GM13976 (cell line): ENCODE measurements at regions not wholly inside any gene's neighbourhood (a gene's known extent, or its start where the extent isn't known, plus 50 kb on each side); places are given as distances from the start of the nearest gene placed in this dataset.

ENCODE experiments used
- DNase-seq: peaks from one replicate; pipeline ENCODE4 v3.0.0; 2012; ENCODE audit warnings: low spot score
- CTCF ChIP-seq: IDR thresholded peaks from 2 replicates; pipeline ENCODE4 v1.5.1; 2012; ENCODE audit warnings: borderline replicate concordance, mild to moderate bottlenecking; ENCODE audit not compliant: insufficient read depth; ENCODE audit errors: extremely low read depth, missing control alignments, control extremely low read depth
- in situ Hi-C: fragments of 300-500 bp; cut with MboI; formaldehyde crosslinking; loops from one replicate; pipeline ENCODE4 v1.12.0; 2022; ENCODE audit warnings: low sequenced_read_pairs, mixed read lengths, inconsistent platforms; ENCODE audit not compliant: unreplicated experiment

GRCh38 chr11:112769584-112769983 is 191.6 kb upstream of the NCAM1 start:
- in situ Hi-C loops, result no loop called here
- DNase-seq, result no peak
- TF ChIP-seq CTCF, result no peak

GRCh38 chr11:112770033-112770432 is 191.2 kb upstream of the NCAM1 start:
- in situ Hi-C loops, result no loop called here
- no peak for TF ChIP-seq CTCF

GRCh38 chr11:112770487-112770886 is 190.7 kb upstream of the NCAM1 start:
- no peak for DNase-seq
- in situ Hi-C loops, result no loop called here
- TF ChIP-seq CTCF, result no peak

More at GRCh38 chr11:112770033-112770432, 191.2 kb upstream of the NCAM1 start:
- no peak for DNase-seq

GRCh38 chr11:112771851-112772250 is 189.4 kb upstream of the NCAM1 start:
- no peak for DNase-seq
- TF ChIP-seq CTCF, result no peak
- in situ Hi-C loops, result no loop called here

GRCh38 chr11:112773264-112773663 is 188.0 kb upstream of the NCAM1 start:
- no peak for DNase-seq
- no peak for TF ChIP-seq CTCF
- in situ Hi-C loops, result no loop called here

GRCh38 chr11:112776834-112777233 is 184.4 kb upstream of the NCAM1 start:
- no peak for DNase-seq
- no peak for TF ChIP-seq CTCF
- in situ Hi-C loops, result loop anchor here (25.0 kb wide), 1 partner anchor 510 kb away; no protein-coding TSS in a partner anchor
